ENCODE measurements at regions not wholly inside any gene's neighbourhood (a gene's known extent, or its start where the extent isn't known, plus 50 kb on each side); places are given as distances from the start of the nearest gene placed in this dataset.

DNA sequence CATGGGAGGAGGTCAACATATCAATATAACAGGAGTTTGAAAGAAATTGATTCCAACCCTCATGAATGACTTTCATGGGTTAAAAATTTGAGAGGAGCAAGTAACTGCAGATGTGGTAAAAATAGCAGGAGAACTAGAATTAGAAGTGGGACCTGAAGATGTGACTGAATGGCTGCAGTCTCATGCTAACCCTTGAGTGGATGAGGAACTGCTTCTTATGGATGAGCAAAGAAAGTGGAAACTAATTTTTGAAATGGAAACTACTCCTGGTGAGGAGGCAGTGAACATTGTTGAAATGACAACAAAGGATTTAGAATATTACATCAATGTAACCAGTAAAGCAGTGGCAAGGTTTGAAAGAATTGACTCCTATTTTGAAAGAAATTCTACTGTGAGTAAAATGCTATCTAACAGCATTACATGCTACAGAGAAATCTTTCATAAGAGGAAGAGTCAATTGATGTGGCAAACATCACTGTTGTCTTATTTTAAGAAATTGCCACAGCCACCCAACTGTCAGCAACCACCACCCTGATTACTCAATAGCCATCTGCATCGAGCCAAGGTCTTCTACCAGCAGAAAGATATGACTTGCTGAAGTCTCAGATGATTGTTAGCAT, 1683.2 kb downstream of the MAT2B start:
- no peak for DNase-seq (ENCODE audit: low read depth)

- DNase-seq (ENCODE audit: low read depth) = no peak
These were observed 1691.5 kb downstream of the MAT2B start for GRCh38 chr5:165196961-165197360.

- no peak for DNase-seq (ENCODE audit: low read depth)
These were observed 1696.0 kb downstream of the MAT2B start for GRCh38 chr5:165201369-165201768.

- DNase-seq (ENCODE audit: low read depth) = no peak
These were observed 1696.5 kb downstream of the MAT2B start for GRCh38 chr5:165201771-165202518.

DNA sequence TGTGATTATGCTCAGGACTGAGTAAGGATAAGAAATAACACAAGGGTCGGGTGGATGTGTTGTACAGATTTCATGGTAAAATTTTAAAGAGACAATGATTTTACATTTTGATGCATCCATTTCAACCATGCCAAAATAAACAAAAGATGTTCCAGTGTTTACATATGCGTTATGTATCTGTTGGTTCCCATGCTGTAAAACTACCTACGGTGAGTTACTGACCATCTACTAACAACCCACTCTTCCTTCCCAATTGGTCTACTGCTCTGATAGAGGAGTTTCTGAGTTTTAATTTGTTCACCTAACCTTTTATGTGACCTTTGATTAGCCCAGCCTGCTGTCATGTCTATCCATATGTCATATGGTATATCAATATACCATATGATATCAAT, 1697.1 kb downstream of the MAT2B start:
- DNase-seq (ENCODE audit: low read depth) = no peak

- no peak for DNase-seq (ENCODE audit: low read depth)
These were observed 1703.8 kb downstream of the MAT2B start for GRCh38 chr5:165209101-165209727.

DNA sequence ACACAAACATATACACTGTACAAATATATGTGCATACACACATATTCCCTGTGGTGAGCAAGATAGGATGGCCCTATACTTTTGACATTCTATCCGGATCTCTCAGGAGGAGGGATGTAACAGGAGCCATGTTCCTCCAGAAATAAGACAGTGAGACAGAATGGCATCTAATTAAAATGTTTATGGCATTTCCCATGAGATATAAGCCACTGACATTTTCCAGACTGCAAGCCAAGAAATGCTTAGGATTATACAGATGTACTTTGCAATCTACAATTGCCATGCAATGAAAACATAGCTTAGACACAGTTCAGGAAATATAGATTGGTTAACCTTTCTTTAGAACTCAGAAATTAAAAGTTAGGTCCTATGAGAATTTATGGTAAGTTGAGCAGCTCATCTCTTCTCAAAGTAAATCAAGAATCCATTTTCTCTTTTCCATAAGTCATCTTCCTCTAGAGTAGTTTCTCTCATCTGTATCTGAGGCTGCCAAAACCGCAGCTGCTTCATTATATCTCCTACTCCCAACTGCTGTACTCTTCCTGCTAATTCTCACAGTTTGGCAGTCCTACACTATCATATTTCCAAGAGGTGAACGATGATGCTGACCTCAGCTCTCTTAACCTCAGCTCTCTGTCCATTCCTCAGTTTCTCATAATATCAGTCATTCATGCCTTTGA, 1719.1 kb downstream of the MAT2B start:
- DNase-seq (ENCODE audit: low read depth) = no peak

- no peak for DNase-seq (ENCODE audit: low read depth)
These were observed 1722.1 kb downstream of the MAT2B start for GRCh38 chr5:165227515-165227914.

DNA sequence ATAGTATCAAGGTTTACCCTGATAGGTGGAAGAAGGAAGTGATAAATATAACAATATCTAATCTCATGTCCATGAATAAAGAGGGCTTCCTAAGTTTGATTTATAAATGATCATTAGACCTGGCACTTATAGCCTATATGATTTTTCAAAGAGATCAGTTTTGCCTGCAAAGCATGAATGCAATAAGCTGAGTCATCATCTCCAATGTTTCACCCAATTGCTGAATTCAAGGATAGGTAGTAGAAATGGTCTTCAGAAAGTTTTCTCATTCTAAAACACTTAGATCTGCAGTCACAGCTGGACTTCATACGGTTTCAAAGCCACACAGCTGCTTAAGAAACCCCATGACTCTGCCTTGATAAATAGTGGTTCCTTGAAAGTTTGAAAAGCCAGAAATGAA, 1722.8 kb downstream of the MAT2B start:
- no peak for DNase-seq (ENCODE audit: low read depth)

DNA sequence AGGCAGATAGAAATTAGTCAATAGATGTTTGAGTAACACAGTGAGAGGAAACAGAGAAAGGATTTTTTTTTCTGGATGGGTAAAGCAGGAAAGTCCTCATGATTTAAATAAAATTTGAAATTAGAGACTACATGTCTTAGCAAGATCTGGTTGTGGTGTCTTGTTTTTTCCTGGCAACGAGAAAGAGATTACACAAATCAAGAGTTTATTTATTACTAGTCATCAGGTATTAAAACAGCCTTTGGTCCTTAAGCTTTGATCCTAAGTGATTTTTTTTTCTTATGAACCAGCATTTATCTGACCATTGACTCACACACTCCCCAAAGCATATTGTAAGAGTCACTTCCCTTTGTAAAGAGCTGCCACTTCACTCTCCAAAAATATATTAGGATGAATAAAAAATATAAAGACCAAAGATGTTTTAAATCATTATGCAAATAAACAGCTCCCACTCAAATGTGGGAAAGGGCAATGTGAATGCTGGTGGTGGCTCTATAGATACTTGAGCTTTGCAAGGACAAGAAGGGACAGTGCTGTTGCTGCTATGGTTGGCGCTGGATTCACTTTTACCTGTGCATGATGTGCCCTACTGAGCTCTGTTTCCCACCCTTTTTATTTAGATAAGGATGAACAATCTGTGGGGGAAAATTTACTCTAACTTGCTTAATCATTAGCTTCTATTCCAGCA, 1726.5 kb downstream of the MAT2B start:
- no peak for DNase-seq (ENCODE audit: low read depth)

GRCh38 chr5:165232509-165233028, 1727.2 kb downstream of the MAT2B start:
- DNase-seq (ENCODE audit: low read depth) = no peak

GRCh38 chr5:165241811-165242210, 1736.4 kb downstream of the MAT2B start:
- no peak for DNase-seq (ENCODE audit: low read depth)

DNA sequence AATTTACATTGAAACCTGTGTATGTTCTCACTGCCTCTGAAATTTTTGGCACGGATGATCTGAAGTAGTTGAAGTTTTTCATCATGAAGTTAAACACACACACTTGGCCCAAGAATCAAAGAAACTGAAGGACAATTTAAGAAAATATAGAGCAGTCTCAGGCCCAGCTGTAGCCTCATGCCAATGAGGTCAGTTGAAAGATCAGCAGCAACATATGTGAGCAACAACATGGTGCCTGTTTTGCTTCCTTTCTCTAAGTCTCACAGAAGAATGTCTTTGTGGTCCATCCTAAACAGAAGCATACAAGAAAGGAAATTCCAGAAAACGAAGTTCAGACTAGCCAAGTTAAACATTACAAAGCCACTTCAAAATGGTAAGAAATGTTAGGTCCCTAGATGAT, 1737.2 kb downstream of the MAT2B start:
- no peak for DNase-seq (ENCODE audit: low read depth)

- no peak for DNase-seq (ENCODE audit: low read depth)
These were observed 1739.0 kb downstream of the MAT2B start for GRCh38 chr5:165244407-165244806.

DNA sequence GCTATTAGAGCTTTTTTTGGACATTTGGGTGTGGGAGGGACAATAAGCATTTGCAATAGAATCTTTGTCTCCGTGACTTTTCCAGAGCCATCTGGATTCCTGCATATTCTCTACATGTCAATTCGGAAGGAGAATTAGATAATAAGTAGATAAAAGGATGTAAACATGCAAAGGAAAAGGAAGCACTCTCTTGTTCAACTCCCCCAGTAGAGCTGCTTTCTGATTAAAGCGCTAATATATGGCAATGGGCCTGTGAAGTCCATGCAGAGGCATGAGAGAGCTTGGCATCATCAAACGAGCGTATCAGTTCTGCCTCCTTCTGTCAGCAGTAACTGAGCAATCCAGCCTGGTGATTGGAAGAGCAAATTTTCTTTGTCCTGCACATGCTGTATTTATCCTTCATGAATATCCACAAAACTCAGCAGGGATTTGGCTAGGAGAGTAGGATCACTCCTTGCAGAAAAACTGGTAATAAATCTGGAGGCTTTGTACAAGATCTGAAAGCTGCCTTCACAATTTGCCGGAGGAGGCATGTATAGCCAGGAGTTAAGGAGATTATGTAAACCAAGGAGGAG, 1752.9 kb downstream of the MAT2B start:
- DNase-seq (ENCODE audit: low read depth) = no peak

DNA sequence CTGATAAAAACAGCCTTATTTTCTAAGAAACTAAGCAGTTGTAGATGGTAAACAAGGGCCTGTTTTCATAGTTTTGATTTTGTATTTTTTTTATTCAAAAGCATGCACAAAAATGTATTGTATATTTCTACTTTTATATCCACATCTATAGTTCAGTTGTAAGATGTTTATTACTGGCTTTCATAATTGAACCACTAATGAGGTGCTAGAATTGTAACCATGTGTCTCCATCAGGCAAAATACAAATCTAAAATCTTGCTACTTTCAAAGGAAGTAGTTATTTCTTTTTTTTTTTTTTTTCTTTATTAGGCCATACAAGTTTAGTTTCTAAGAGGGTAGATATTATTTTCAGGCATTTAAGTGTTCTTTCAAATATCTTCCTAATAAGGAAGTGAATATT, 1755.0 kb downstream of the MAT2B start:
- no peak for DNase-seq (ENCODE audit: low read depth)

- DNase-seq (ENCODE audit: low read depth) = no peak
These were observed 1758.1 kb downstream of the MAT2B start for GRCh38 chr5:165263536-165263935.

DNA sequence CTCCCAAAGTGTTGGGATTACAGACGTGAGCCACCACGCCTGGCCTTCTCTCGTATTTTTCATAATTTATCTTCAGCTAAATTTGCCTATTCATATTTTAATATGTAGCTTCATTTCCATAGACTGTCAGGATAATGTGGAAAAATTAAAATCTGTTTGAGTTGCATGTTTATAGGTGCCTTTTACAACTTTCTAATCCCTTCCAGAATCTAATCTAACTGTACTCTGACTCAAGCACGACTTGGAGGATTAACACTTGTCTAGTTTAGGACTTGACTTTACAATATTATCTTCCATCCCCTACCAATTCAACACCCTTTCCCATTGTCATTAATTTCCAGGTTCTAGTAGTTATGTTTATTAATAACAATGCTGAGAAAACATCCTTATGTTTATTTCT, 1761.5 kb downstream of the MAT2B start:
- no peak for DNase-seq (ENCODE audit: low read depth)

GRCh38 chr5:165272436-165272835, 1767.0 kb downstream of the MAT2B start:
- DNase-seq (ENCODE audit: low read depth) = no peak

DNA sequence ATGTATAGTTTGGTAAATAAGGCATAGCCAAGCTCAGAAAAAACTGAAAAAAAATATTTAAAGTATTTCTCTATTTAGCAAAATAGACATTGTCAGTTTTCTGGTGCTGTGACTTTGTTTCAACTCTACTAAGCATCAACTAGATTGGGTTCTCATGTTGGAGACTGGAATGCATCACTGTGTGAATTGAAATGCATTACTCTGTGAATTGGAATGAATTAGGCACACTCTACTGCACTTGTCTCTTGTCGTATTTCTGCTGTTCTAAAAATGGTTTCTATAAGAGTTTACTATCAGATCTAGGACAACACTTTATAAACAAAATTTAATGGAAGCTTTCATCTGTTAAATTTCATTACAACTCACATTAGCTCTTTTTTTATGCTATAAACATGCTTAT, 1772.2 kb downstream of the MAT2B start:
- no peak for DNase-seq (ENCODE audit: low read depth)

DNA sequence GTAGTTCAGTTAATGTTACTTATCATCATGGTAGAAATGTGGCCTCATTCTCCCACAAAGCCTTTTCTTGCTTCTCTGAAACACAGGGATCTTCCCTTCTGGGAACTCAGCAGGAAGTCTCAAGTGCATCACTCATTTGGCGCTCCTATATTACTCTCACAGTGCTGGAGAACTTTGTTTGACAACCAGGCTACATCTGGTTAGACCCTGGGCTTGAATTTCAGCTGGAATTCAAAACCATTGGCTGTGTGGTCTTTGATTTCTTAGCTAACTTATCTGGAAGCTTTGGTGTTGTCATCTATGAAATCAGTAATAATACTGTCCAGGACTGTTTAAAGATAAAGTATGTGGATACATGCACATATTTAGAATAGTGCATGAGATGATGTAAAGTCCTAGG, 1777.1 kb downstream of the MAT2B start:
- no peak for DNase-seq (ENCODE audit: low read depth)

DNA sequence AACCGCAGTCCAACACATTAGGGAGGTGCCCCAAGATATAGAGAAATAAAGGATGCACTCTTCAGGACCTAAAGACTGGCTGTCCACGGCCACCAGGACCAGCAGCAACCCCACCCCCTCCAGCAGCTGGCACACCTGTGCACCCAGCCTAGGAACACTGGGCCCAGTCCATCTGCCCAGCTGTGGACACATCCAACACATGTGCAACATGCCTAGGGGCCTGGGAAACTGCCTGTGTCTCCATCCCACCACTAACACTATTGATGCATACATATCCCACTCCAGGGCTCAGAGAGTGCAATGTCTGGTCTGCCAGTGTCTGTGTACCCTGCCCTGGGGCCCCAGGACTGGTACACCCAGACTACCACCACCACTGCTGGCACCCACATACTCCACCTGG, 1781.3 kb downstream of the MAT2B start:
- DNase-seq (ENCODE audit: low read depth) = no peak
